HG03196 (cell line): ENCODE measurements at regions not wholly inside any gene's neighbourhood (a gene's known extent, or its start where the extent isn't known, plus 50 kb on each side); places are given as distances from the start of the nearest gene placed in this dataset.

ENCODE experiments used
- ATAC-seq: cut with Tn5 transposase; IDR thresholded peaks from one replicate; pipeline ENCODE4 v1.9.1; 2021; ENCODE audit not compliant: unreplicated experiment

DNA sequence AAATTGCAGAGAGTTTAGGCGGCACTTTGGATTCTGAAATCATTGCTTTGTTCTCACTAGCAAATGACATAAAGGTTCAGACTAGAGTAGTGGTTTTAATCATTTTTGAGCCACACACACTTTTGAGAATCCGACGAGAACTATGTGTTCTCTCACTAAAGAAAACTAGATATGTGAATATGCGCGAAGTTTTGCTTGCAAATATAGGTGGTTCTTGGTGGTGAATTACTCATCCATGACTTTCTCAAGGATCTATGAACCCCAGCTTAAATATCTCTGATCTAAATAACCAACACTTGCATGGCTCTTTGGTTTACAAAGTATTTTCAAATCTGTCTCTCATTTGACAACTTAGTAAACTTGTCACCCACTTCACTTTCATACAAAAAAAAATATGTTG lies 54.8 kb downstream of the NOG start:
- ATAC-seq, result no peak

DNA sequence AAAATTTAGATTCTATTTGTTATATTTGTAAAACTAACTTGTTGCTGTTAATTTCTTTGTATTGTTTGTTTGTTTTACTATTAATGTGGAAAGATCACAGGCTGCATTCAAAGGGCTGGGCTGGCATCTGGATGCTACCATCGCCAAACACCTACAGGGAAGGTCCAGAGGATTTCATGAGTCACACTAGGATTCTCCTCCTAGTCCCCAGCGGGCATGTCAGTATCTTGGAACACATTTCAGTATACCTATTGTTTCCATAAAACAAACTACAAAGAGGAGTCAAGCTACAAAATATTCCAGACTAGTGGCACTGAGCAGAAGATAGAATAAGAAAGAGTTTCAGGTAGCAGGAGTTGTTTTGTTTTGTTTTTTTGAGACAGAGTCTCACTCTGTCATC lies 55.3 kb downstream of the NOG start:
- no peak for ATAC-seq

DNA sequence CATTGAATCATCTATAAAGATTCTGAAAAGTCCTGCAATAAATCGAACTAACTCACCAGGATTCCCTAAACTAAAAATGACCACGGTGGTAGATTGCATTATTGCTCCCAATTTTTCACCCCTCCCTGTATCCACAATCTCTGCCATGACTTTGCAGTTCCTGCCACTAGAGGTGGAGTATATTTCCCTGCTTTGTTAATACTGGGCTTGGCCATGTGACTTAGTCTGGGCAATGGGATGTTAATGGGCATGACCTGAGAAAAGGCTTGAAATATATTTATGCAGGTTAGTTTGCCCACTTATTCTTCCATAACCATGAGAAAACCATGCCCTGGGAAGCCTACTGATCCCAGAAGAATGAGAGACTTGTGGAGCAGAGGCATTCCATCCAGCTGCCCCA lies 59.1 kb downstream of the NOG start:
- ATAC-seq, result no peak

DNA sequence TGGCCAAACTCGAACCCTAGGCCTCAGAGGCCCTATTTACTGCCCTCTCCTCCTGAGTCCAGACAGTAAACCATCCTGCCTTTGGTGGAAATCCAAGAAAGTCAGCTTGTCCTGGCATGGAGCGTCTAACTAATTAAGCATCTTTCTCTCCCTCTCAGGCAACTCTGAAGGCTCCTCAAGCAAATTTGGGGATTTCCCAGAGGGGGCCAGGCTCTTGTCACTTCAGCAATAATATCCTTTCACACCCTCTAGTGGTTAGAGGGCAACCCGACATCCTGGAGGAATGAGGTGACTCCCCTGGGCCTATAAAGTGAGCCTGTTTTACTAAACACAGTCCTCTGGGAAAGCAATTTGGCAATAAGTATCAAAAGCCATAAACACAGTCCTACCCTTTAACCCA lies 60.4 kb downstream of the NOG start:
- ATAC-seq, result peak; percentile 96

DNA sequence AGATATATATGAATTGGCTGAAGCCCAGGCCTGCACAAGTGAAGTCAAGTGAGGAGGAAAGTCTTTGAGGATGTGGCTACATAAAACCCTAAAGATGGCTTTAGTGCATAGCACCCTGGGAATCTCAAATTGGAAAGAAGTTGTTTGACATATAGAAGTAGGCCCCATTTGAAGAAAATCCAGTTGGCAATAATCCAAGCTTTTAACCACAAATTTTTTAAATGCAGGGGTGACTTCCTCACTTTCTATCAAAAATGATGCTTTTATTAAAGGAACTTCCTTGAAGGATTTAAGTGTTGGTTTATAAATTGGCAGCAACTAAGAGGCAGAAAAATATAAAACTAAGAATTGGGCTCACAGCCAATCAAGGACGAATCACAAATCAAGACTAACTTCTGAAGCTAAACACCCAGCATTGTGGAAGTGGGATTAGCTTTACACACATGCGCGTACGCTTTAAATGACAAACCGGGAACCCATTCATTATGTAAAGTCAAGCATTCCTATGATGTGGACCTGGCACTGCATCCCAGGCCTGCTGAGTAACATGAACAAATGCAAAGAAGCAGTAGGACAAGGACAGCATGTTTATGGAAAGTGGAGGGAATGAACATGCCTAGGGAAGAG lies 63.3 kb downstream of the NOG start:
- no peak for ATAC-seq

DNA sequence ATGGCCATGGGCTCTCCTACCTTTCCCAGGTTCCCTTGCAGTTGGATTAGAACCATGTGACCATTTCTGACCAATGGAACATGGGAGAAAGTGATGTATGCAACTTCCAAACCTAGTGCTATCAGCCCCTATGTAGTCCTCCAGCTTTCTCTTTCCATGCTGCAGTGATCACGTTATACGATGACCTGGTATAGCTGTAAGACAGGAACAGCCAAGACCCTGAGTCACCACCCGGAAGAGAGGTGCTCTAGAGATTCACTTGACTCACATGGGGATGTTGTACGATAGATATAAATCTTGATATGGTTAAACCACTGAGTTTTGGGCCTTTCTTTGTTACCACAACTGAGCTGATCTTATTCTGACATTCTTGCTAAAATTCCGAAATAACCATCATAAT lies 65.1 kb downstream of the NOG start:
- no peak for ATAC-seq

DNA sequence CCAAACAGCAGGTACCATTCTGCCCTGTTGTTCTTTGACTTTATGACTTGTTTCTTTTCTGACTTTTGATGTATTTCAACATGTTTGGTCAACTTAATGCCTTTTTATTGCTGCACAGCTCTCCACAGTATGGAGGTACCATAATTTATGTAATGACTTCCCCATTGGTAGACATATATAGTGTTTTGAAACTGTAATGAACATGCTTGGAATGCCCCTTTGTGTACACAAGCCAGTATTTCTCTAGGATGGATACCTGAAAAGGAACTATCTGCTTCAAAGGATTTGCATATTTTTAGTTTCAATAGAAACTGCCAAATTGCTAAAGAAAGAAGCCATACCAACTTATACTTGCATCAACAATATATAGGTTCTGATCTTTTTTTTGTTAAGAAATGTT lies 66.1 kb downstream of the NOG start:
- no peak for ATAC-seq

DNA sequence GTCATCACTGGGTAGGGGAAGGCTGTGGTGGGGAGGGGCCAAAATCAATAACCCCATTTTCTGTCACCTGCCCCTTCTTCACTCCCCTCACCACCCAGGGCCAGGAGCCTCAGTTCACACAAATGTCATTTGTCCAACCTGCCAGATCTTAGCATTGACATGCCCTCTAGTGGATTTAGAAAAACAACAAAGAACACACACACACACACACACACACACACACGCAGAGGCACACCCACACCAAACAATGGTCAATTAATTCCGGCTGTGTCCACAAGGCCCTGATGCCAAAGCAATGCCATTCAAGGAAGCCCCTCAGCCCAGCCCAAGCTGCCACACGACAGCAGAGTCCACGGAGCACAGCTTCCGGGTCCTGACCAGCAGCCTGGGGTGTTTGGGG lies 68.4 kb downstream of the NOG start:
- no peak for ATAC-seq

DNA sequence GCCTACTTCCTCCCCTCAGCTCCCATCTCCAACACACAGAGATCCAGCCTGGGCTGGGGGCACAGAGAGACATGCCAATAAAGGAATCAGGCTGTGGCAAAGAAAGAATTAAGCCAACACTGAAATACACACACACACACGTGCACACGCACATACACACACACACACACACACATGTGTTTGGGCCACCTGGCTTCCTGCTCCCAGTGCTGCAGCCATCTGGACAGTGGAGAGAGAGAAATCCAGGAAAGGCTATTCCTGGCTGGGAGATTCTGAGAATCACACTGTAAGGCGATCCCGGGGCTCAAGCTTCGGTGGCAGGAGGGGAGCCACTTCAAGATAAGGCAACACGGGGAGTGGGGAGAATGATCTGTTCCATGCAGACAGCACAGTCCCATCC lies 72.4 kb downstream of the NOG start:
- no peak for ATAC-seq

DNA sequence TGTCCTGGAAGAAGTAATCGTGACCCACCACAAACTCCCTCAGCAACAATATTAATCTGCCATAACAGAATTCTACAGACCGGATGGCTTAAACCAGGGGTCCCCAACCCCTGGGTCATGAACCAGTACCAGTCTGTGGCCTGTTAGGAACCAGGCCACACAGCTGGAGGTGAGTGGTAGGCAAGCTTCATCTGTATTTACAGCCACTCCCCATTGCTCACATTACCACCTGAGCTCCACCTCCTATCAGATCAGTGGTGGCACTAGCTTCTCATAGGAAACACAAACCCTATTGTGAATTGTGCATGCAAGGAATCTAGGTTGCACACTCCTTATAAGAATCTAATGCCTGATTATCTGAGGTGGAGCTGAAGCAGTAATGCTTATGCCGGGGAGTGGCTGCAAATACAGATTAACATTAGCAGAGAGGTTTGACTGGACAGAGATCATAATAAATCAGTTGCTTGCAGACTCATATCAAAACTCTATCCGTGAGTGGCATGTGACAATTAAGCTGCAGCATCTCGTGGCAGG lies 74.5 kb downstream of the NOG start:
- no peak for ATAC-seq

DNA sequence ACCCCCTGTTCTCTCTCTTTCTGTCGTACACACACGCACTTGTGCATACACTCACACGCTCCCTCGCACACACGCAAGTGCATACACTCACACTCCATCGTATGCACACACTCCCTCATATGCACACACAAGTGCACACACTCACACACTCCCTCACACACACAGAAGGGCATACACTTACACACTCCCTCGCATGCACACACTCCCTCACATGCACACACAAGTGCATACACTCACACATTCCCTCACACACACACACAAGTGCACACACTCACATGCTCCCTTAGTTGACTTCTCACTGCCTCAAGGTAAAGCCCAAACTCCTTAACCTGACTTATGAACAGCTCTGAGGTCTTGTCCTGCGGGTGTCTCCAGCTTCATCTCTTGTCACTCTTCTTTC lies 78.7 kb downstream of the NOG start:
- no peak for ATAC-seq

DNA sequence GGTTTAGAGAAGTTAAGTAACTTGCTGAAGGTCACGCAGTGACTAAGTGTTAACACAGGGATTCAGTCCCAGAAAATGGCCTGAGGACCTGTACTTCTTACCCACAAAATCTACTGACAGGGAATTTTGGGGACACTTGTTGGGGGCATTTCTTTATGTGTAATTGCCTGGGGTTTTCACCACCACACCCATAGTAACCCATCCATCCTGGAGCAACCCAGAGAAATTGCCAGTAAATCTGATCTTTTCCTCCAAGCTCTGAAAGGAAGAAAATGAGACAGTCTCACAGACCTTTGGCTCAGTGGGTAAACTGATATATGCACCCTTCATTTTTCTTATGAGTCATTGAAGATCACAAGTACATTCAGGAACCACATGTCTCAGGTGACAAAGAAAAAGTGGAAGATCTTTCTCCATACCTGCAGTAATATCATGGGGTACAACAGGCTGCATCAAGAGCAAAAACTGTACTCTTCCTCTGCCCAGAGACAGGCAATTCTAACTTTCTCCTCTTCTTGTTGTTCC lies 81.0 kb downstream of the NOG start:
- no peak for ATAC-seq

DNA sequence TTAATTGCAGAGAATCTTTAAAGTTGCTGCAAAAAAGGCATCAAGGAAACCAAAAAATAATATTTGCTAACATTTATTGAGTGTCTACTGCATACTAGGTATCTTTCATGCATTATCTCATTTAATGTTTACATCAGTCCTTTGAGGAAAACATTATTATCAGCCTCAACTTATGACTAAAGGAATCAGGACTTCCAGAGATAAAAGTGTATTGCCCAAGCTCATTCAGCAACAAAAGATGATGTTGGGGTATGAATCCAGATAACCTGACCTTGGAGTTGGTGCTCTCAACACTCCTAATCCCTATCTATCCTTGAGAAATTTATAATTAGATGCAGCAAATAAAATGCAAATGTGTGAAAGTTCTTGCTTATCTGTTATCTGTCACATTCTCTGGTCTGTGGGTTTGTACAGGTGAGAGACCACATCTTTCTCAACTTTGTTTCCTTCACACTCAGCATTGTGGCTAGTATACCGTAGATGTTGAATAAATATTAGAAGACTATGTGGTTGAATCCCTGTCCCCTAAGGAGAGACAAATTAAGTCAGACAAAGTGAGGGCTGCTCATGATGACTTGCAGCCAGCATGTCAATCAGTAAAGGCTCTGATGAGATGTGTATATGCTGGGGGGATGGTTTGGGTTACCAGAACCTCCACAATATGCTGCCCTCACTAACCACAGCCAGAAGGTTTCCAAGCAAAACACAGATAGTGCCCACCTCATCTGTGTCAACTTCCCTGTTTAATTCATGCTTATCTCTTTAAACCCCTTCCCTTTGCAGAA lies 82.6 kb downstream of the NOG start:
- ATAC-seq, result no peak

DNA sequence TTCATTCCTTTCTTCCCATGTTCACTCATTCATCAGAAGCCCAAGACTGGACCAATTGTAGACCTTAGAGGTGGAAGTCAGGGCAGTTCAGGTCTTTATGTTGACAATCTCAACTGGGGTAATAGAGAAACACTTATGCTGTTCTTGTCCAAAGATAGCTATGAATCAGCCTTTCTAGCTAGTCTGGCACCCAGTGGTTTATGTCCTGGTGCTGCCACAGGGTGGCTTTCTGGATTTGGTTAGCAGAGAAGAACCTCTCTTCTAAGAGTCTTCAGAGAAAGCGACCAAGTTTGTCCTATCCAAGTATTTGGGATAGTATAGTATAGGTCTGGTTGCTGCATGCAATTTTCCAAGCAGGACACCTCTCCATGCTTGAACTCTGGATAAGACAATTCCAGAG lies 83.3 kb downstream of the NOG start:
- no peak for ATAC-seq

DNA sequence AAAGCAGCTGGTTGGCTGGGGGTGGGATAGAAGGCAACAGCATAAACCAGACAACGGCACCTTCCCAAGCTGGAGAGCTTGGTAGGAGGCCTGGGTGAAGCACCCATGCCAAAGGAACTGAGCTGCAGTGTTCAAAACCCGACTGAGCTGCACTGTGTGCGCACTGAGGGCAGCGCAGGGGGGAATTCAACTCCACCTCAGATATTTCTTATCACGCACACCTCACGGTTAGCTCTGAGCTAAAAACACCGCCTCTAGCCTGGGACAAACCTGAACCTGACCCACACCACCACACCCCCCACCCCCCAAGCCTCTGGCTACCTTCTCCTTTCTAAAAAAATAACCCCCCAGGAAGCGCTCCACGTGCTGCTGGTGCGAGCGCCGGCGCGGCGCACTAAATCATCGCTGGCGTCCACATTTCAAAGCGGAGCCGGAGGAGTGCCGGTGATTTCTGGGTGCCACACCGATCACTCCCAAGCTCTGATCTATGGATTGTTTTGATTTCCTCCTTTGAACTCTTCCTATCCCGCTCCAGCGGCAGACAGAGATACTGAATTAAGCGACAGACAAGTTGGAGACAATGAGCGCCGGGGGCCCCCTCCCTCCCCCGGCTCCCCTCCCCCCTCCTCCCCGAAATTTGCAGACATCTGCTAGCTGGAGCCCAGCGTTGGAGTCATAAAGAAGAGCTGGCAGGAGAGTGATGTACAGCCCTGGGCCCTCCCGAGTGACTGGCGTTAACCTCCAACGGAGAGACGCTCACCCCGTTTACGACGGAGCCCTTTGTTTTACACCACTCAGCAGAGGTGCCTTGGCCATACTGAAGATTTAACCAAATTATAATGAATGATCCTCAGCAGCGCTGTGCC lies 85.0 kb downstream of the NOG start:
- ATAC-seq, result no peak

DNA sequence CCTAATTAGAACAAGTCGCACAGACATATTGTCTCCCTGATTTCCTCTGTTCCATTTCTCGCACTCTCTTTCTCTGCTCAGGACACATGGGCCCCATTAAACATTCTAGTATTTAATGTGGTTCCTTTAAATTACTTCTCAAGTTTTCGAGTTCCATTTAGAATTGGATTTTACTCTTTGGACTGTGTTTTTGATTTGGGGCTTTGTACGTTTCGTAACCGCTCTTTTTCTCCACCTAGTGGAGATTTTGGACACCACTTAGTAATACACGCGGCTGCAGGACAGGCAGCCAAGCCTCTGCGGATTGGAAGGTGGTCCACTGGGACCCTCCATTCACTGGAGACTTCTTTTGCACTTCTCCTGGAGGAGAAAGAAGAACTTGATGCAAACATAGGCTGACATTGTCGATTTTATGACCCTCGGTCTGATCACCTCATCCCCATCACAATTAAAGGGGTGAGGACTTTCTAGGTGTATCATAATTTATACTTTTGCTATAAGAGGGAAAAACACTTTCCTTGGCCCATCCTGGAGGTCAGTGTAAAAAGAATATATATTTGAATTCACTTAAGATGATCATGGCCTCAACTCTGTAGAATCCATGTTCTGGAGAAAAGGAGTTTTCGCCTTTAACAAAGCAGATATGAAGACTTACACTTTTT lies 85.7 kb downstream of the NOG start:
- no peak for ATAC-seq

DNA sequence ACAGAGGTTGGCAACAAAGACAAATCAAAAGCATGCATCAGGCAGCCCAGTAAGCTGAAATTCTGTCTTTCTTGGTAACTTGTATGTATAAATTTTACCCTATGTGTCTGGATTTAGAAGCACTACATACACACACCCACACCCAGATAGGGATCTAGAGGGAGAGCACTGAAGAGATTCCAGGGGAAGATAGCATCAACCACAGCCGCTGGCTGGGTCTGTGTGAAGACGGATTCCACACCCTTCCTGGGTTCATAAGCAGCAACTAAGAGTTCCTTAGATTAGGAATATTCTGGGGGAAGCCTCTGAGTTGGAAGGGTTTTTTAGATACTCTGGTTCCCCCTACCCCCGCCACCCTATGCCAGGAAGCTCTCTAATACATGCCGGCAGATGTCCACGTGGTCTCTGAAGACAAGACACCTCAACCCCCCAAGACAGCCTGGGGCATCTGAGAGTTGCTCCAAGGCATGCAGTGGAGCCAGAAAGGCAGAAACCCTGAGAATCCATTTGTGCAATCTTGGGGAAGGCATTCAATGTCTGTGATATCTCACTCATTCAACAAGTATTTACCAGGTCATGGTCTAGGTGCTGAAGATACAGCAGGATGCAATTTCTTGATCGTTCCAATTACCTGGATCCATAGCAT lies 86.4 kb downstream of the NOG start:
- no peak for ATAC-seq

DNA sequence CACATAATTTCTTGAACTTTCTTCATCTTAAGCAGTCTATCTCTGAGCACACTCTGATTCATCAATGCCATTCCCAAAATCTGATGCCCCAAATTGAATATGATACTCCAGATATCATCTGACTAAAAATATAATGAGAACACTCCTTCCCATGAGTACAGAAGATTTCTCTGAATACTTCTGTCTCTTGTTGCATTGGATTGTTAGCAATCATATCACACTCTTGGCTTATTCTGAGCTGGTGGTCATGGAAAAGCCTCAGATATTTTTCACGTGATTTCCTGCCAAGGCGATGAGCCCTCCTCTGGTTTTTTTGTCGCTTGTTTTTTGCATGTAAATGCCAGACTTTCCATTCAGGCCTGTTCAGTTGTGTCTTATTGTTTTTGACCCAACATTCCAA lies 87.2 kb downstream of the NOG start:
- no peak for ATAC-seq

DNA sequence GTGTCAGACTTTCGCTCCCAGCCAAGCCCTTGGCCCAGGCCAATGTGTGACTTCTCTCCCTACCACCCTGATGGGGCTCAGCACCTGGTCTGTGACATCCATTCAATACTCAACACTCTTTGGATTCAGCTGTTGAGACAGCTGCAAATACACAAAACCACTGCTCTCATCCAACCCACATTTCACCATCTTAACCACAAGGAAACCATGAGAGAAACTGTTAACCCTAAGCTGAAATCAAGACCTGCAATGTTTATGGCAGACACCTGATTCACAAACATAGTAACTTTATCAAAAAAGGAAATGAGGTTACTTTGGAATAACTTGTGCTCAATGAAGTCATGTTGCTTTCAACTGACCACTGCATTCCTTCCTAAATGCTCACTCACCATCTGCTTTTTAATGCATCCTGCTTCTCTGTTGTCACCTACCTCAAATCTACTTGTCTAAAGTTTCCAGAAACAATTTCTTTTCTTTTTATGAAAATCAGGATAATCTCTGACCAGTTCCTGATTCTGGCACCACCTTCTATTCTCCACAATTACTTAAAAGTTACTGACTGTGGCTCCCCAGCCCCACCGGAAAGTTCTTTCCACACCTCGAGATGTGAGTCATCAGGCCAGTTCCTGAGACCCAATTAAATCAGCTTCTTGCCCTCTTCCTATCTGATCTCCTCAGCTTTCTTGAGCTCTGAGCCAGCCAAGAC lies 88.2 kb downstream of the NOG start:
- ATAC-seq, result no peak

DNA sequence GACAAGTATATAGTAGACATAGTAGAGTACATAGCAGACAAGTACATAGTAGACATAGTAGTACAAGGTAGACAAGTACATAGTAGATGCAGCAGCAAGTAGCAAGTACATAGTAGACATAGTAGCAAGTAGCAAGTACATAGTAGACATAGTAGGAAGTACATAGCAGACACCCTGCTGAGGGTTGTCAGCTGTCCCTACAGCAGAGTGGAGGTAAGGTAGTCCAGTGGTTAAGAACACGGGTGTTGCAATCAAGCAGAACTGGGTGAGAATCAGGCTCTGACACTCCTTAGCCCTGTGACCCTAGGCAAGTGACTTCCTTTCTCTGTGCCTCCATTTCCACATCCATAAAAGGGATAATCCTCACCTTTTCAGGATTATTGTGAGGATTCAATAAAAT lies 94.7 kb downstream of the NOG start:
- ATAC-seq, result no peak
